ENCODE measurements at regions not wholly inside any gene's neighbourhood (a gene's known extent, or its start where the extent isn't known, plus 50 kb on each side); places are given as distances from the start of the nearest gene placed in this dataset.

- no peak for TF ChIP-seq CTCF (IDR thresholded peaks at IDR 0.05)
- TF ChIP-seq POLR2AphosphoS5 (IDR thresholded peaks at IDR 0.05), result no peak
- no peak for TF ChIP-seq POLR2A (IDR thresholded peaks at IDR 0.05)
- TF ChIP-seq EP300 (IDR thresholded peaks at IDR 0.05), result no peak
Observed at GRCh38 chr1:170808216-170808885, 127.0 kb upstream of the MROH9 start.
